CD4-positive, alpha-beta T cell treated with Interleukin-4 for 4 hours (primary cell): ENCODE measurements at regions not wholly inside any gene's neighbourhood (a gene's known extent, or its start where the extent isn't known, plus 50 kb on each side); places are given as distances from the start of the nearest gene placed in this dataset.

Experiments used
- DNase-seq: peaks from one replicate; pipeline ENCODE4 v3.0.0-alpha.2; 2020

DNA sequence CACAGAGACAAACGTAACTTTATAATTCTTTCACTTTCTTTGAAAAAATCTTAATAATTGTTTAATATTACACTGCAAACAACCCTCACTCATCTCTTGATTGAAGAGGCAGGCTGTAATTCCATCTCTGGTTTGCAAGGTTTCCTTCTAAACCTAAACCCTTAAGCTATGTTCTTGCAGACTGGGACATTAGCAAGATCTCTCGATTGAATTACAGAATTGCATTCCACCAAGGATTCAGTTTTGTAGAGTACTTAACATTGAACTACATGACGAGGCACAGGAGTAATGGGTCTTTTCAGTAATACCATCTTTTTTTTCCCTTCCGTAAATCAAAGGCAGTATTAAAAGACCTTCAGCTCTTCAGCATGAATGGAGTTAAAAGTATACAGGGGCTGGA is 111.6 kb upstream of the EEF1E1 start:
- DNase-seq: no peak

DNA sequence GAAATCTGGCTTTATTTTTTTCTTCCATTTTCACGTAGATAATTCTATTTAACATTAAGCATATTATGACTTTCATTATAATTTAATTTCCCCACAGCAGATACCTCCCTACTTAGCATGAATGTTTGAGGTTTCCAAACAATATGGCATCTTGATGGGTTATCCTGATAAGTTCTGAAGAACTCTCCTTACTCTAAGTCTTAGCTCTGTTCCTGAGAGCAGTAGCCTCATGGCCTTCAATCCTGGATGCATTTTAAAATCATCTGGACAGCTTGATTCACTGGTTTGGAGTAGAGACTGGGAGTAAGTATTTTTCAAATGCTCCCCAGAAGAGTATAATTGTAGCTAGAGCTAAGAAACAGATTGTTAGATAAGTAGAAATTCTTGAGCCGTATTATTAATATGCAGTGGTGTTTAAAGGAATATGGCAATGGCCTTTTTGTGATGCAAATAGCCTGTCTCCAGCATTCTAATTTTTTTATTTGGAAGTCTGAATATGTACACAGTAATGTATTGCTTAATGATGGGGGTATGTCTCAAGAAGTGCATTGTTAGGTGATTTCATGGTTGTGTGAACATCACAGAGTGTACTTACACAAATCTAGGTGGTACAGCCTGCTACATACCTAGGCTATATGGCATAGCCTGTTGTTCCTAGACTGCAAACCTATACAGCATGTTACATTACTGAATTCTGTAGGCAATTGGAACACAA is 110.5 kb upstream of the EEF1E1 start:
- no peak for DNase-seq

GRCh38 chr6:8207869-8208191 is 105.5 kb upstream of the EEF1E1 start:
- no peak for DNase-seq

DNA sequence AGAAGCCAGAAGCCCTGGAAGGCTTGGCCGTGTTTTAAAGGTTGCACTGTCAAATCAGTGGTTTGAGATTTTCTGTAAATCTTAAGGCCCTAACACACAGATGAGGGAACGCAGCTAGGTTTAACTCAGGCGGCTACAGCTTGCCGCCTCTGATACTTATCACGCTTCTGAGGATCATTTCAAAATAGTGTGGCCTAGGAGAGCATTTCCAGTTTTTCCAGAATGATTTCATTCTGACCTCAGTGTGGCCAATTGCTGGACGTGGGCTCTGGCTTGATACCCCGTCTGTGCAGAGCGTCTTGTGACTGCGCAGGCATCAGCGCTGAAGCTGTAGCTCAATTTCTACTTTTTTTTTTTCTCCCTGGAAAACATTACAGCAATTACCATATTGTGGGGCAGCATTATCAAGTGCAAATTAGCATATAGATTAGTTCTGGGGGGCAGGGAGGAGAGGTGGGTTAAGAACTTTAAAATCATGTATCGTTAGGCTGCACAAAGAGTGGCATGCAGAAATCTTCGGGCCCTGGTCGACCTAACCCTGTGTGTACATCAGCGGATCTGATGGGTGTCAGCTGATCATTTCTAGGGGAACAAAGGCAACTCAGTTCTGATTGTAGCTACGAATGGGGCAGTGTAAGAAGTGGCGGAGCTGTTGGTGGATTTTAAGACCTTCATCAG is 105.0 kb upstream of the EEF1E1 start:
- DNase-seq: no peak

DNA sequence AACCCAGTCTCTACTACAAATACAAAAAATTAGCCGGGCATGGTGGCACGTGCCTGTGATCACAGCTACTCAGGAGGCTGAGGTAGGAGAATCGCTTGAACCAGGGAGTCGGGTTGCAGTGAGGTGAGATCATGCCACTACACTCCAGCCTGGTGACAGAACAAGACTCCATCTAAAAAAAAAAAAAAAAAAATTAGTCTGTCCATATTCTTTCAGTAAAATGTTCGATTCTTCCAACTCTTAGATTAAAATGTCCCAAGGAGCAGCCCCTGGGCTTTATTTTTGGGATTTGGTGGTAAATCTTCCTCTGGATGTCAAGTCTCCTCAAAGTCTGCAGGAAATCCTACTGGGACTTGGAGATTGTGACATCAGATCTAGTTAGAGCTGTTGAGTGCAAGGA is 101.0 kb upstream of the EEF1E1 start:
- no peak for DNase-seq

- DNase-seq: no peak
Measured at GRCh38 chr6:8201679-8202078, 99.3 kb upstream of the EEF1E1 start.

GRCh38 chr6:8200255-8200654 is 97.9 kb upstream of the EEF1E1 start:
- DNase-seq: no peak

DNA sequence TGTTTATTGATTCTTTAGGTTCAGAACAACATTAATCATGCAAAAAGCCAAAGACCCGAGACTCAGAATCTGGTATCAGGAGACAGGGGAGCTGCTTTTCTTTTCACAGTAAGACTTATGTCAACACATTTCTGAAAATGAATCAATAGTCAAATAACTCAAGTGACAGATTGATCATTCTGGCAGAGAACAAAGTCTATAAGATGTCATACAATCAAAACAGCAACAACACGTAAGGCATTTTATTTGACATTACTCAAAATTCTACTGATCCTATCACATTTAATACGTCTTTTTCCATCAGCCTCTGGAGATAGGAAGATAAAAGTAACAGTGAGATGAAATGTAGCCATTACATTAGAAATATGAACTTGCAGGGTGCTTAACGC is 93.4 kb upstream of the EEF1E1 start:
- DNase-seq: no peak

DNA sequence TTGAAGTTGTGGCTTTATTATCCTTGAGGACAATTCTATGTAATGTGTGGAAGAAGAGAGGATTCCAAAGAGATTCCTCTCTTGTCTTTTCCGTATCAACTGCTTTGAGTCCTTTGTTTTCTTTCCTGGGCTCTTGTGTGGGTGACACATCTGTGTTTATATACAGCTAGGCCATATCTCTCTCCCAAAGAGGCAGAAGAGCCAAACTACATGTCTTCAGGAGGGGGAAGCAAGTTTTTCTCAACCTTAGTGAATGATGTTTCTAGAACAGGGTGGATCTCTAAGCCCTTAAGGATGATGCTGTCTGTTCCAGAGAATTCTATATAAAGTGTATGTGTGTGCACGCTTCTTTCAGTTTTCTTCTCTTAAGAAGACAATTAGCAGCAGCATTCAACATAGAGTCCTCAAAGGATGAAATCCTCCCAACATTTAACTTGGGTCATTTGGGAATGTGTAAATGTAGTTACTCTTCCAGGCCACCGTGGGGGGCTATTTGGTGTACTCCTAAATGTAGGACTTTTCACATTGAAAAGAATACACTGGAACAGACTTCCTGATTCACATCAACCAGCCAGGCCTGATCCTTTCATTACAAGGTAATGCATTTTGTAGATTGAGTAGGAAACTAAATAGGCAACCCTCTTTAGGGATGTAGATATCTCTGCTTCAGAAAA is 92.8 kb upstream of the EEF1E1 start:
- DNase-seq: no peak

DNA sequence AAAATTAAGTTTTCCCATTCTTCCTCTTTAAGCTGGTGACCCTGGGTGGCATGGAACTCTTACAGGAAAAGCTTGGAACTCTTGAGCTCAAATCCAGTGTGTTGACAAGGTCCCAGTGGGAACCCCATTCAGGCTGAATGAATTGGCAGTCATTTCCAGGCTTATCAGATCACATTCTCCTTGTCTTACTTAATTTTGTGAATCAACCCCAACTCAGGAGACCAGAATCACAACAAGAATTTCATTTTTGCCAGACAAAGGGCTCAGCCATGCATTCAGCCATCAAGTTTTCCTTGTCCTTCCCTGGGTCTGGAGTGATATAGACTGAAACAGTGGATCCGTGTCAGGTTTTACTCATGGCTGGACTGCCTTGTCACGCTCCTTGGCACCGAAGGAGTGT is 92.1 kb upstream of the EEF1E1 start:
- DNase-seq: no peak

DNA sequence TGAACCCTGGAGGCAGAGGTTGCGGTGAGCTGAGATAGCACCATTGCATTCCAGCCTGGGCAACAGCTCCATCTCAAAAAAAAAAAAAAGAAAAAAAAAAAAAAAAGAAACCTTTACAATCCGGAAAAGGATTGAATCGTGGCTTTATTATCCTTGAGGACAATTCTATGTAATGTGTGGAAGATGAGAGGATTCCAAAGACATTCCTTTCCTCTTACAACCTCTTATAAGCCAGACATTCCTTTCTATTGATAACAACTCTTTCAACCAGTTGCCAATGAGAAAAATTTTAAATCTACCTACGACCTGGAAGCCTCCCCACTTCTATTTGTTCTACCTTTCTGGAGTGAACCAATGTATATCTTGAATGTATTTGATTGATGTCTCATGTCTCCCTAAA is 91.2 kb upstream of the EEF1E1 start:
- no peak for DNase-seq

GRCh38 chr6:8192597-8192996 is 90.2 kb upstream of the EEF1E1 start:
- DNase-seq: no peak

DNA sequence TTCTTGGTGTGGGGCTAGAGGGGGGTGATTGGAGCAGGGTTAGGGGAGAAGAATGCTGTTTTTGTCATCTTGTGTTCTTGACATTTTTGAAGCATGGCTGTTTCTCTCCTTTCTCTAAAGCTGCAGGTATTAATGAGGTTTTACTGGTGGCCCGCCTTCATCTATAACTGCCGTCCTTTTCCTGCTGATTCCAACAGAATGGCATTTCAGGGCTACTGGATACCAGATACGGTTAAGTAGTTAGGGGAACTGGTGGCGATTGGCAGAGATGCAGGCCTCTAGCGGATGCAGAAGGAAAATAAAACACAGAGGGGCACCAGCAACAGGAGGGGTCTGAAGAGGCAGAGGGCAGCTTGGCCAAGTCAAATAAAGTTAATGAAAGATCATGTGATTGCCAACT is 89.7 kb upstream of the EEF1E1 start:
- DNase-seq: no peak

DNA sequence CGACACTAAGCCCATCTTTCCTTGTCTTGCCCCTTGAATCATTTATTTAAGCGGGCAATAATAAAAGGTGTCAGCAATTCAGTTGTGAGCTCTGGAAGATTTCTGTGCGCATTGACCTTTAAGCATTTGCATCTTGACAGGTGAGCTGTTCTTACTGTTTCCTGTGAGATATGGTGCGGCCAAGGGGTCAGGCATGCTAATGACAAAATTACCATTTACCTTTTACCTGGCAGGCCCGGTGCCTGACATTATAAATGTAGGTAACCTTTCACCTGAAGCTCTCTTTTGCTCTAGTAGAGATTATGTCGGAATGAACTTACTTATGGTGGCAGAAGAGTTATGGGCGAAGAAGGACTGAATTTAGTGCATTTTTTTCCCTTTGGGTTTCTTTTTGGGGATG is 89.3 kb upstream of the EEF1E1 start:
- no peak for DNase-seq

GRCh38 chr6:8187209-8187608 is 84.9 kb upstream of the EEF1E1 start:
- DNase-seq: no peak

- DNase-seq: no peak
Measured at GRCh38 chr6:8182902-8183665, 80.7 kb upstream of the EEF1E1 start.

GRCh38 chr6:8181951-8182845 is 79.8 kb upstream of the EEF1E1 start:
- no peak for DNase-seq

DNA sequence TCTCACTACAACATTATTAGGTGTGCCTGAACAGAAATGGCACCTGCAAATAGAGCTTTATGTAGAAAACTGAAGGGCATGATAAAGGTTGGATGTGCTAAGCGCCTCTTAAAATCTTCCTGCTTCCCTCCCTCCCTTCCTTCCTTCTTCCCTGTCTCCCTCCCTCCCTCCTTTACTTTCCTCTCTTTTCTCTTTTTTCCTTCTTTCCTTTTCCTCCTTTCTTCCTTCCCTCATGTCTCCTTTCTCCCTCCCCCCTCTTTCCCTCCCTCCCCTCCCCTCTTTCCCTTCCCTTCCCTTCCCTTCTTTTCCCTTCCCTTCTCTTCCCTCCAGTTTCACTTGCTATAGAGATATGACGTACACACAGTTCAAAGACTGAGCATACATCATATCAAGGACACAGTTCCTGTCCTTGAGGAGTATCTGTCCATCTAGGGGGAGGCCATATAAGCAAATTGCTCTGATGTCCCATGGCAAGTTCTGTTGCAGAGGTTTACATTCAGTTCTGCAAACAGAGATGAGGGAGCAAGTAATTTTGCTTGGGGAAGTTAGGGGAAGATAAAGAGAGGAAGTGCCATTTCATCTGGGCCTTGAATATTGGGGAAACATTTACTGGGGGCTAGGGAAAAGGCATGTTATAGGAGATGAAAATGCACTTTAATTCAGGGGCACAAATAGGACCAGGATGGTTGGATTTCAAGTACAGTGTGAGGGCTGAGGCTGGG is 79.0 kb upstream of the EEF1E1 start:
- no peak for DNase-seq

DNA sequence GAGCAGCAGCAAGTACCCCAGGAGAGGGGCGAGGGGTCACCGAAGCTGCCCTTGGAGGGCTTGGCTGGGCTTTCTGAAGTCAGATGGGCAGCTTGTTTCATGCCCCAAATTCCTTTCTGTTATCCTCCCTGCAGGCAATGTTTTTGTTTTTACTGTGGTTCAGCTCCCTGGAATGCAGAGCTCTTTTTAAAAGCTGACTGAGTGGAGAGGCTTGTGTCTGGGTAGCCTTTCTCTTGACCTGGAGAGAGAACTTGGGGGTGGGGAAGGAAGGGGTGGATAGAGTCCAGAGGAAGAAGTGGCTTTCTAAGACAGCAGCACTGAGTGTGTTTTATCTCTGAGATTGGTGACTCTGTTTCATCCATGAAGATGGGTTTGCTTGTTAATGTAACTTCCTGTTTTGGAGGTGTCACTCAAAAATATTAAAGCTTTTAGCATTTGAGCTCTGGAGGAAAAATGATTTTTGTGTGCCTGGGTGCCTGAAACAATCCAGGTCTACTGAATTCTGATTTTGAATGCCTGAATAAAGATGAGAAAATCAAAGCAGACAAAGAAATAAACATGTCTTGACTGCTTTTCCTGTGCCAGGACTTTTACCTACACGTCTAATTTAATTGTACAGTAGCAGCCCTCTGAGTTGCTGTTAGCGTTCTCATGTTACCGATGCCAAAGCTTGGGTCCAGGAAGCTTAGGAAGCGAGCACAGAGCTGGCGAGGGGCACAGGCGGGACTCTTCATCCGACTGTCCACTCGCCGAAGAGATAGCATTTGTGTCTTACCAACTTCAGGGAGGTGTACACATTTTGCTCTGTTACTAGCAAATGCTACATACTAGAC is 78.2 kb upstream of the EEF1E1 start:
- DNase-seq: no peak

DNA sequence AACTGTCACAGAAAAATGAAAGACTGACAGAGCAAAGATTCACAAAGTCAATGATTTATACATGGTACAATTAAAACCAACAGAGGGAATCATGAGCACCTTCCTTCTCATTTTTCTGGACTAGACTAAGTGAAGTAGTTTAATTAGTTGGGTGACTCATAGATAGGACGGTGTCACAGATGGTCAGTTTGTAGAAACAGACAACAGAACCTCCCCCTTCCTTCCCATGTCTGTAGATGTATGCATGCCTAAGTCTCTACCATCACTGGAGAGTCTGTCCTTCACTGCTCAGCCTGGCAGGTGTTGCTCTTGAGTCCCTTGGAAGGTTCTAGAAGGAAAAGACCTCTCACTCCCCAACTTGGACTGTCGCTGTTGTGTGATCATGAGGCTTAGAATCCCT is 75.4 kb upstream of the EEF1E1 start:
- no peak for DNase-seq
